HUES64 (cell line): ENCODE measurements at regions not wholly inside any gene's neighbourhood (a gene's known extent, or its start where the extent isn't known, plus 50 kb on each side); places are given as distances from the start of the nearest gene placed in this dataset.

Source experiments
- H3K27ac ChIP-seq: 2 replicates; pipeline ENCODE4 v1.7.0; 2013; ENCODE audit warnings: low read depth, low read length, inconsistent platforms
- H3K27me3 ChIP-seq: 2 replicates; pipeline ENCODE4 v1.6.1; 2013; ENCODE audit warnings: mild to moderate bottlenecking, low read length; ENCODE audit not compliant: insufficient read depth
- H3K36me3 ChIP-seq: 2 replicates; pipeline ENCODE4 v1.6.1; 2013; ENCODE audit warnings: mild to moderate bottlenecking, low read length; ENCODE audit not compliant: insufficient read depth
- H3K4me1 ChIP-seq: 2 replicates; pipeline ENCODE4 v1.6.1; 2013; ENCODE audit warnings: mild to moderate bottlenecking, low read length, moderate library complexity; ENCODE audit not compliant: insufficient read depth
- H3K4me3 ChIP-seq: 2 replicates; pipeline ENCODE4 v1.5.1; 2013; ENCODE audit warnings: mild to moderate bottlenecking, low read length, moderate library complexity
- H3K9ac ChIP-seq: 2 replicates; pipeline ENCODE4 v1.6.1; 2013; ENCODE audit warnings: mild to moderate bottlenecking, low read depth, low read length
- H3K9me3 ChIP-seq: 2 replicates; pipeline ENCODE4 v1.6.1; 2013; ENCODE audit warnings: low read depth, low read length; ENCODE audit not compliant: insufficient read depth
- WGBS: fragments of 150-250, 120-280 bp; methylation state at CpG from one replicate; pipeline ENCODE4 v1.1.7; 2013; ENCODE audit warnings: missing lambda C conversion rate; 5-methylcytosine and 5-hydroxymethylcytosine counted together

- Histone ChIP-seq H3K9ac (no peak overlapping the region), H3K36me3 (no peaks in the 10 kb centered on the region), H3K27ac (no peak overlapping the region), H3K27me3 (no peaks in the 10 kb centered on the region), H3K9me3 (no peaks in the 10 kb centered on the region), H3K4me3 (no peak overlapping the region), H3K4me1 (peaks cover 21% of the 10 kb centered on the region)
Observed at GRCh38 chr13:74466864-74467263, 332.7 kb upstream of the KLF12 start.

GRCh38 chr13:74466020-74466419 lies 331.8 kb upstream of the KLF12 start:
- peaks cover 21% of the 10 kb centered on the region for H3K4me1 ChIP-seq
- 91% methylated on average over 2 of the region's 2 CpGs for WGBS
- no peak overlapping the region for H3K4me3 ChIP-seq
- no peaks in the 10 kb centered on the region for H3K36me3 ChIP-seq
- H3K9me3 ChIP-seq, result no peaks in the 10 kb centered on the region
- no peak overlapping the region for H3K9ac ChIP-seq
- no peak overlapping the region for H3K27ac ChIP-seq
- H3K27me3 ChIP-seq, result no peaks in the 10 kb centered on the region

- Histone ChIP-seq H3K9ac (no peak overlapping the region), H3K27ac (no peak overlapping the region), H3K4me1 (peaks cover 21% of the 10 kb centered on the region), H3K4me3 (no peak overlapping the region), H3K9me3 (no peaks in the 10 kb centered on the region), H3K36me3 (no peaks in the 10 kb centered on the region), H3K27me3 (no peaks in the 10 kb centered on the region)
- WGBS, result 79% methylated on average over 2 of the region's 2 CpGs
Observed at GRCh38 chr13:74465271-74465670, 331.1 kb upstream of the KLF12 start.

GRCh38 chr13:74464670-74465069 lies 330.5 kb upstream of the KLF12 start:
- Histone ChIP-seq H3K27ac (no peak overlapping the region), H3K27me3 (no peaks in the 10 kb centered on the region), H3K4me3 (no peak overlapping the region), H3K9me3 (no peaks in the 10 kb centered on the region), H3K4me1 (peaks cover 21% of the 10 kb centered on the region), H3K9ac (no peak overlapping the region), H3K36me3 (no peaks in the 10 kb centered on the region)
- WGBS, result 71% methylated on average over 3 of the region's 3 CpGs

- Histone ChIP-seq H3K4me1 (peaks cover 11% of the 10 kb centered on the region), H3K9ac (no peak overlapping the region), H3K27ac (no peak overlapping the region), H3K9me3 (no peaks in the 10 kb centered on the region), H3K27me3 (no peaks in the 10 kb centered on the region), H3K36me3 (no peaks in the 10 kb centered on the region), H3K4me3 (no peak overlapping the region)
- WGBS, result 97% methylated on average over 2 of the region's 2 CpGs
Observed at GRCh38 chr13:74461011-74461410, 326.8 kb upstream of the KLF12 start.

GRCh38 chr13:74452881-74453280 lies 318.7 kb upstream of the KLF12 start:
- H3K4me1 ChIP-seq, result no peaks in the 10 kb centered on the region
- no peaks in the 10 kb centered on the region for H3K9me3 ChIP-seq
- no peak overlapping the region for H3K9ac ChIP-seq
- 74% methylated on average over 2 of the region's 2 CpGs for WGBS
- no peaks in the 10 kb centered on the region for H3K36me3 ChIP-seq
- H3K4me3 ChIP-seq, result no peak overlapping the region
- no peaks in the 10 kb centered on the region for H3K27me3 ChIP-seq
- H3K27ac ChIP-seq, result no peak overlapping the region

- WGBS, result 95% methylated on average over 2 of the region's 2 CpGs
- Histone ChIP-seq H3K4me1 (no peaks in the 10 kb centered on the region), H3K4me3 (no peak overlapping the region), H3K36me3 (no peaks in the 10 kb centered on the region), H3K9me3 (no peaks in the 10 kb centered on the region), H3K27me3 (no peaks in the 10 kb centered on the region), H3K9ac (no peak overlapping the region), H3K27ac (no peak overlapping the region)
Observed at GRCh38 chr13:74452176-74452575, 318.0 kb upstream of the KLF12 start.

GRCh38 chr13:74450964-74451363 lies 316.8 kb upstream of the KLF12 start:
- Histone ChIP-seq H3K27ac (no peak overlapping the region), H3K9me3 (no peaks in the 10 kb centered on the region), H3K4me1 (no peaks in the 10 kb centered on the region), H3K9ac (no peak overlapping the region), H3K4me3 (no peak overlapping the region), H3K27me3 (no peaks in the 10 kb centered on the region), H3K36me3 (no peaks in the 10 kb centered on the region)
- WGBS, result 87% methylated on average over 3 of the region's 3 CpGs

GRCh38 chr13:74450525-74450845 lies 316.3 kb upstream of the KLF12 start:
- Histone ChIP-seq H3K9me3 (no peaks in the 10 kb centered on the region), H3K27me3 (no peaks in the 10 kb centered on the region), H3K9ac (no peak overlapping the region), H3K27ac (no peak overlapping the region), H3K4me3 (no peak overlapping the region), H3K36me3 (no peaks in the 10 kb centered on the region), H3K4me1 (no peaks in the 10 kb centered on the region)
- WGBS, result 92% methylated on average over 3 of the region's 3 CpGs

- Histone ChIP-seq H3K27me3 (no peaks in the 10 kb centered on the region), H3K9me3 (no peaks in the 10 kb centered on the region), H3K4me3 (no peak overlapping the region), H3K9ac (no peak overlapping the region), H3K36me3 (no peaks in the 10 kb centered on the region), H3K4me1 (no peaks in the 10 kb centered on the region), H3K27ac (no peak overlapping the region)
- WGBS, result 89% methylated on average over 2 of the region's 2 CpGs
Observed at GRCh38 chr13:74449811-74450524, 315.8 kb upstream of the KLF12 start.

- Histone ChIP-seq H3K4me3 (no peak overlapping the region), H3K27ac (no peak overlapping the region), H3K36me3 (no peaks in the 10 kb centered on the region), H3K4me1 (no peaks in the 10 kb centered on the region), H3K9ac (no peak overlapping the region), H3K9me3 (no peaks in the 10 kb centered on the region; the same call in 1 of the 2 replicates), H3K27me3 (no peaks in the 10 kb centered on the region)
- 88% methylated on average over 1 of the region's 1 CpG for WGBS
Observed at GRCh38 chr13:74444864-74445479, 310.8 kb upstream of the KLF12 start.

GRCh38 chr13:74444161-74444571 lies 310.0 kb upstream of the KLF12 start:
- Histone ChIP-seq H3K9ac (no peak overlapping the region), H3K36me3 (no peaks in the 10 kb centered on the region), H3K4me1 (no peaks in the 10 kb centered on the region), H3K27ac (no peak overlapping the region), H3K4me3 (no peak overlapping the region), H3K9me3 (no peaks in the 10 kb centered on the region; the same call in 1 of the 2 replicates), H3K27me3 (no peaks in the 10 kb centered on the region)
- WGBS, result 76% methylated on average over 6 of the region's 6 CpGs
